GM18907 (cell line): ENCODE measurements at regions not wholly inside any gene's neighbourhood (a gene's known extent, or its start where the extent isn't known, plus 50 kb on each side); places are given as distances from the start of the nearest gene placed in this dataset.

Experiments used
- ATAC-seq: cut with Tn5 transposase; IDR thresholded peaks from one replicate; pipeline ENCODE4 v1.9.1; 2021; ENCODE audit warnings: mild to moderate bottlenecking, moderate library complexity; ENCODE audit not compliant: unreplicated experiment

GRCh38 chr2:4551691-4552474 lies 848.5 kb downstream of the DCDC2C start:
- ATAC-seq, result no peak

GRCh38 chr2:4553241-4553640 lies 849.9 kb downstream of the DCDC2C start:
- no peak for ATAC-seq

GRCh38 chr2:4556135-4556896 lies 852.9 kb downstream of the DCDC2C start:
- no peak for ATAC-seq

GRCh38 chr2:4561196-4561595 lies 857.8 kb downstream of the DCDC2C start:
- no peak for ATAC-seq

- ATAC-seq, result no peak
These were observed 872.7 kb downstream of the DCDC2C start for GRCh38 chr2:4576075-4576474.

GRCh38 chr2:4579977-4580376 lies 876.6 kb downstream of the DCDC2C start:
- no peak for ATAC-seq

- no peak for ATAC-seq
These were observed 881.8 kb downstream of the DCDC2C start for GRCh38 chr2:4585057-4585635.

GRCh38 chr2:4588606-4589005 lies 885.2 kb downstream of the DCDC2C start:
- no peak for ATAC-seq

- ATAC-seq, result no peak
These were observed 887.9 kb downstream of the DCDC2C start for GRCh38 chr2:4591261-4591660.

- no peak for ATAC-seq
These were observed 894.0 kb downstream of the DCDC2C start for GRCh38 chr2:4597400-4597799.

GRCh38 chr2:4604767-4605166 lies 901.4 kb downstream of the DCDC2C start:
- no peak for ATAC-seq

GRCh38 chr2:4618141-4618540 lies 914.8 kb downstream of the DCDC2C start:
- ATAC-seq, result no peak

GRCh38 chr2:4618630-4619228 lies 915.4 kb downstream of the DCDC2C start:
- no peak for ATAC-seq

GRCh38 chr2:4628998-4629501 lies 925.7 kb downstream of the DCDC2C start:
- ATAC-seq, result no peak

GRCh38 chr2:4635289-4635688 lies 931.9 kb downstream of the DCDC2C start:
- no peak for ATAC-seq

- no peak for ATAC-seq
These were observed 950.6 kb downstream of the DCDC2C start for GRCh38 chr2:4653991-4654390.

GRCh38 chr2:4656326-4656725 lies 953.0 kb downstream of the DCDC2C start:
- ATAC-seq, result no peak

GRCh38 chr2:4662161-4662779 lies 958.9 kb downstream of the DCDC2C start:
- no peak for ATAC-seq

- no peak for ATAC-seq
These were observed 965.0 kb downstream of the DCDC2C start for GRCh38 chr2:4668381-4668780.

- ATAC-seq, result no peak
These were observed 967.0 kb downstream of the DCDC2C start for GRCh38 chr2:4670331-4670730.

GRCh38 chr2:4673025-4673489 lies 969.7 kb downstream of the DCDC2C start:
- no peak for ATAC-seq
